SK-N-MC (cell line): ENCODE measurements at regions not wholly inside any gene's neighbourhood (a gene's known extent, or its start where the extent isn't known, plus 50 kb on each side); places are given as distances from the start of the nearest gene placed in this dataset.

Source experiments
- EZH2 ChIP-seq: fragments of 200-600 bp; sonication (generic); IDR thresholded peaks from one replicate; pipeline ENCODE4 v1.6.1; 2017; ENCODE audit warnings: antibody characterized with exemption
- FOXP2 ChIP-seq: optimal IDR thresholded peaks from 2 replicates; pipeline ENCODE3; 2011; ENCODE audit warnings: mild to moderate bottlenecking, moderate library complexity; ENCODE audit not compliant: insufficient read depth; ENCODE audit errors: extremely low read length, control extremely low read depth
- POLR2AphosphoS5 ChIP-seq: IDR thresholded peaks from 2 replicates; pipeline ENCODE4 v1.6.1; 2012; ENCODE audit warnings: mild to moderate bottlenecking, low read depth, low read length, borderline replicate concordance

GRCh38 chr4:145387079-145387478 is 94.6 kb upstream of the SMAD1 start:
- TF ChIP-seq EZH2: no peak
- TF ChIP-seq POLR2AphosphoS5: no peak
- TF ChIP-seq FOXP2: no peak
